HG03432 (cell line): ENCODE measurements at regions not wholly inside any gene's neighbourhood (a gene's known extent, or its start where the extent isn't known, plus 50 kb on each side); places are given as distances from the start of the nearest gene placed in this dataset.
"Not testable (repeated sequence)": the region's sequence is repeated elsewhere in the genome, so short reads cannot be mapped to it uniquely, and the experiment has no call there.

Source experiments
- ATAC-seq: cut with Tn5 transposase; IDR thresholded peaks from one replicate; pipeline ENCODE4 v1.9.1; 2021; ENCODE audit warnings: mild to moderate bottlenecking, moderate library complexity; ENCODE audit not compliant: unreplicated experiment

GRCh38 chr13:100787899-100788298 is 113.3 kb upstream of the TMTC4 start:
- ATAC-seq, result no peak

GRCh38 chr13:100776686-100777085 is 102.1 kb upstream of the TMTC4 start:
- ATAC-seq, result not testable (repeated sequence)

DNA sequence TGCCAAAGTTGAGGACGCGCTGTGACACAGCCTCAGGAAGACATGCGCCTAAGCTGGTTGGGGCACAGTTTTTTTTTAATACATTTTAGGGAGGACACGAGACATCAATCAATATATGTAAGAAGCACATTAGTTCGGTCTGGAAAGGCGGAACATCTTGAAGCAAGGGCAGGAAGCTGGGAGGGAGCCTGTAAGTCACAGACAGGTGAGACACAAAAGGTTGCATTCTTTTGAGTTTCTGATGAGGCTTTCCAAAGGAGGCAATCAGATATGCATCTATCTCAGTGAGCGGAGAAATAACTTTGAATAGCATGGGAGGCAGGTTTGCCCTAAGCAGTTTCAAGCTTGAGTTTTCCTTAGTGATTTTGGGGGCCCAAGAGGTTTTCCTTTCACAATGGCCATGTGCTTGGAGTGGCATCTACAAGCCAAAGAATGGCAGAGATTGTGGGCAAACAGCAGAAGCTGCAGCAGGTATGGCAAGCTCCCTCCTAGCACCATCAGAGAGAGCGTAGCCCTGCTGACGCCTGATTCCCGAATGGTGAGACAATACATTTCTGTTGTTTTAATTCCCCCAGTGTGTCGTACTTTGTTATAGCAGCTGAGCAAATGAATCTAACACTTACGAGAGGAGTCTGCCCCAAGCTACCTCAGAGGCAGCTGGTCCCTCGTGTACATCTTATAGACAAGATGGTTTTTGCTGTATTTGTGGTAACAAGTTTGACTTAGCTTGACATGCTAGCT is 99.5 kb upstream of the TMTC4 start:
- no peak for ATAC-seq

DNA sequence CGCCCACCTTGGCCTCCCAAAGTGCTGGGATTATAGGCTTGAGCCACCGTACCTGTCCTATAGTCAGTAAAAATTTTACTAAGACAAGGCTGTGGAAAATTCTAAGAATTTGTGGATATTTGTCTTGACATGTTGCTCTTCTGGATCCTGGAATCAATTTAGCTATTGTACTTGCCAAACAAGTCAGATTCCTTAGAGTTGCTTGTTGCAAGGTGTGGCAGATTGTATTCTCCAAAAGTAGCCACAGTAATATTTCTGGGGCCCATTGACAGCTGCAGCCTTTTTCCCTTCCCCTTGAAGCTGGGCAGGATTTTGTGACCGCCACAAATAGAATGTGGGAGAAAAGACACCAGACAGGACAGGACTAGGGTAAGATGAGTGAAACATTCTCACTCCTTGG is 98.8 kb upstream of the TMTC4 start:
- no peak for ATAC-seq

DNA sequence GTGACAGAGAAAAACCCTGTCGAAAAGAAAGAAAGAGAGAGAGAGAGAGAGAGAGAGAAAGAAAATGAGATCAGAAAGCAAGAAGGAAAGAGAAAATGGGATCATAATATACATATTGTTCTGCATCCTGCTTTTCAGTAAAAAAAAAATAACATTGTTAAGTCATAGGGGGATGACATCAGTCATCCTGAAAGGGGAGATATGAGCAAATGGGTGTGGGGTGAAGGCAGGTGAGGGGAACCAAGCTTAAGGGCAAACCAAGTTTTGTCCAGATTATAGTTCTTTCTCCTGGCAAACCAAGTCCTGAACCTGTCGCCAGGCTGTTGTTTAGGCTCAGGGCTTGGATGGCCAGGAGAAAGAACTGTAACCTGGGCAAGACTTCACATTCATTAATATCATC is 92.6 kb upstream of the TMTC4 start:
- no peak for ATAC-seq

DNA sequence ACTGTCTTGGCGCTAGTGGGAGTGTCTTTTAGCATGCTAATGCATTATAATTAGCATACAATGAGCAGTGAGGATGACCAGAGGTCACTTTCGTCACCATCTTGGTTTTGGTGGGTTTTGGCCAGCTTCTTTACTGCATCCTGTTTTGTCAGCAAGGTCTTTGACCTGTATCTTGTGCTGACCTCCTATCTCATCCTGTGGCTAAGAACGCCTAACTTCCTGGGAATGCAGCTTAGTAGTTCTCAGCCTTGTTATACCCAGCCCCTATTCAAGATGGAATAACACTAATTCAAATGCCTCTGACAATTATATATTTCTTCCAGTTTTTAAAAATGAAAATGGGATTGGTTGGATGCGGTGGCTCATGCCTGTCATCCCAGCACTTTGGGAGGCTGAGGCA is 92.0 kb upstream of the TMTC4 start:
- ATAC-seq, result not testable (repeated sequence)

DNA sequence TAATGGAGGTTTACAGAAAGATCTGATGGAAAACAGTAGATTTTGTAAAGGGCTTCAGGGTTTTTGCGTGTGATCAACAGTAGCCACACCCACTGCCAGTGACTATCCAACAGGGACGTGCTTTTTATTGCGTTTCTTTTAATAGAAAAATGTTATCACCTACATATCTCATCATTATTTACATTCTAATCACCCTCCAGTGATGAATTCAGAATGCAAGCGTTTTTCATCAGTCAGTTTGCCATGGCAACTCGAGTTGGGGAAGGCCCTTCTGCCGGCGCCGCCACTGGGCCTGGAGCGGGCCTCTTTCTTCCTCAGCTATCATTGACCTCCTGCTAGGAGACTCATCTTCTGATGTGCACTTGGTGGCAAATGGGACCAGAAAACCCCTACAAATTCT is 90.3 kb upstream of the TMTC4 start:
- ATAC-seq, result no peak

DNA sequence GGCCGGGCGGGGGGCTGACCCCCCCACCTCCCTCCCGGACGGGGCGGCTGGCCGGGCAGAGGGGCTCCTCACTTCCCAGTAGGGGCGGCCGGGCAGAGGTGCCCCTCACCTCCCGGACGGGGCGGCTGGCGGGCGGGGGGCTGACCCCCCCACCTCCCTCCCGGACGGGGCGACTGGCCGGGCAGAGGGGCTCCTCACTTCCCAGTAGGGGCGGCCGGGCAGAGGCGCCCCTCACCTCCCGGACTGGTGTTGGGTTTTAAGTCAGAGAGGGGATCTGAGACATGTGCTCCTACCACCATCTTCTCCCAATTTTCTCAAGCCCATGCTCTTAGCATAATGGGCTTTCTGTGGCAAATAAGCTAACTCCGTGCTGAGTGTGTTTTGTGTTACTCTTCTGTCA is 87.5 kb upstream of the TMTC4 start:
- not testable (repeated sequence) for ATAC-seq

GRCh38 chr13:100755891-100756290 is 81.3 kb upstream of the TMTC4 start:
- no peak for ATAC-seq

DNA sequence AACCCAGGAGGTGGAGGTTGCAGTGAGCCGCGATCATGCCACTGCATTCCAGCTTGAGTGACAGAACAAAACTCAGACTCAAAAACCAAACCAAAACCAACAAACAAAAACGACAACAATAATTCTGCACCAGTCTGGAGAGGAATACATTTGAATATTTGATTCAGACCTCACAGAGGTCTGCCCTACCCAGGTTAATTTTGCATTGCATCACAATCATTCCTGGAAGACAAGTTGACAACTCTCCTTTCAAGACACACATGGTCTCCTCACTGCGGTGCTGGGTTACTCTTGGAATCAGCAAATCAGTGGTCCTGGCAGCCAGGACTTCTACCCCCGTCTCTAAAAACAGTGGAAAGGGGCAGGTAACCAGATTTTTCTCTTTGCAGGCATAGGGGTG is 79.9 kb upstream of the TMTC4 start:
- no peak for ATAC-seq

DNA sequence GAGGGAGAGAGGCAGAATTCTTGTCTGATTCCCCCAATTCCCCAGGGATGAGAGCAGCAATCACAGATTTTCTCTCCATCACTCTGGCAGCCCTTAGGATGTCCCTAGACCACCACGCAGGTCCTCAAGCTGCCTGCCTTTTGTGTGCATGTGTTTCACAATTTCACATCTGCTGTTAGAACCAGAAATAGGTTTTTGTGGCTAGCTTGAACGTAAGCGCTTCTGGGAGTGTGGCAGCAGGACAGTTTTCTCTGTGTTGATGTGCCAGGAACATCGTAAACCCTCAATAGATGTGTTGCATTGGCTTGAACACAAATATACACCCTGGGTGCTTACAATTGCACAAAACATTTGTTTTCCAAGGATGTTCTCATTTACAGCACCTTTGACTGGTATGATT is 78.8 kb upstream of the TMTC4 start:
- ATAC-seq, result no peak

DNA sequence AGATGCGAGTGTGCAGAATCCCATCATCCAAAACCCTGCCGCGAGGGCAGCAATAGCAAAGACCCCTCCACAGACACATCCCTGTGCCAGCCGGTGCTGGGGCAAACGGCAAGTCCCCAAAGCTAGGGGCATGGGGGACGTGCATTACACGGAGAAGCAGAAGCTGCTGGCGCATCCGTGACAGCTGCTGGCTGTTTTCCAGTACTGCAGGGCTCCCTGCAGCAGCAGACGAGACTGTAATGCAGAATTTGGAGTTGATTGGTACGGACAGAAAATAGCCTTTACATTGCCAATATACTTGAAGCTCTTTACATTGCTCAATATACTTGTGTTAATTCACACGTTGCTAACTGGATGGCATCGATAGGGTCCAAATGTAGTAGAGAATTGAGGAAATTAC is 77.2 kb upstream of the TMTC4 start:
- ATAC-seq, result no peak

- no peak for ATAC-seq
Observed at GRCh38 chr13:100746953-100747683, 72.5 kb upstream of the TMTC4 start.

DNA sequence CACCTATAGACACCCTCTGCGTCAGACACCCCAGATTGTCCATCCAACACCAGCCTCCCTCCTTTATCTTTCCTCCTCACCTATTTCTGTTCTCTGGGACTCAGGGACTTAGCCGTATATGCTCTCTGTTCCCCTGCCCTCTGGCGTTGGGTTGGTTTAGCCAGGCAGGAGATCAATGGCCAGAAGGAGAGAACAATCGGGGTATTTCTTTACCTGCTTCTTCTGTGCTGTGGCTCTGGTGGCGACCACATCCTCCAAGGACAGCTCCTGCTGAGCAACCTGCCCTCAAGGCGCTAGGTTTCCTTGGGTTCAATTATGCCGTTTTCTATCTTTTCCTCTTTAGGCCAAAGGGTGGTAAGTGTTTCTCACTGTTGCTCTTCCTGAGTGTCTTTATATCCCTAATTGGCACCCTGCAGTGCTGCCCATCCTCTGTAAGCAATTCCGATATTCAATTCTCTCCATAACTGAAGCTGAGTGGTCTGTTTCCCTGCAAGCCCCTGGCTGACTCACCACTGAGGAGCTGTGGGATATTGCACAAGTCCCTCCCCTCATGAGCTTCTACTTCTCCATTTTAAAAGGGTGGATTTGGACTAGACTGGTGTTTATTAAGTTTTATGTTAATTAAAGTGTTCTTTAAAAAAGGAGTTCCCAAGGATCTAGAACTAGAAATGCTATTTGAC is 63.7 kb upstream of the TMTC4 start:
- ATAC-seq, result no peak

DNA sequence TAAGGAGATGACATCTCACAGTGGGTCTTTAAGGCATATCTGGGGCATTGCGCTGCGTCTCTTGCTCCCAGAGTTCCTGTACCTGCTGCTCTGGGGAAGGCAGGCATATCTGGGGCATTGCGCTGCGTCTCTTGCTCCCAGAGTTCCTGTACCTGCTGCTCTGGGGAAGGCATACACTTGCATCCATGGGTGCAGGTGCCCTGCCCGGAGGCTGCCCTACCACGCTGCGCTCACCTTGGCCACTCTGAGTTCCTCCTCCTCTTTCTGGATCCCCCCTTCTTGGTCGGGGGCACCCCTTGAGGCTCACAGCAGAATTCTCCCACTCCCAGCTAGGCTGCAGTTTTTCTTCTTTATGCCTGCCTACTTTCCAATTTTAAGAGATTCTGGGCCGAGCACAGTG is 60.9 kb upstream of the TMTC4 start:
- ATAC-seq, result no peak

DNA sequence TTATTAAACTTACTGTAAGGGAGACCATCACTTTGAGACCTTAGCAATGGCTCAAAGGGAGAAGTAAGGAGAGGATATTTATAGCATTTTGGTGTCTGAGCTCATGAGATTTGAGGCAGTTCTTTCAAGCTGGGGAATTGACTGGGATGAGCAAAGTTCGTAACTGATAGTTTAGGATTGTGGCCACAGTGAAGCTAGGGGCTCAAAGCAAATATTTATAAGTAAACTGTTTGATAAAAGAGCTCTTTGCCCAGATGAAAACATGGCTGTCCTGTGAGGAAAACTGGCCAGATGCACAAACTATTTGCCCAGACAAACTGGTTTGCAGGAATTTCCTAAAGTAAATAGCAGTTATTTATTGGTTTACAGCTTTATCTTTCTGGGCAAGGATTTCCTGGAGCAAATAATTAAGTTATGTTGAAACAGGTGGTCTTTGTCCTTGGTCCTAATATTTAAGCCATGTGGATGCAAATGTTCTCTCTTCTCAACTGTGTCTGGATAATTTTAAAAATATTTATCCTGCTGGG is 59.7 kb upstream of the TMTC4 start:
- no peak for ATAC-seq

GRCh38 chr13:100733261-100733660 is 58.7 kb upstream of the TMTC4 start:
- ATAC-seq, result no peak

DNA sequence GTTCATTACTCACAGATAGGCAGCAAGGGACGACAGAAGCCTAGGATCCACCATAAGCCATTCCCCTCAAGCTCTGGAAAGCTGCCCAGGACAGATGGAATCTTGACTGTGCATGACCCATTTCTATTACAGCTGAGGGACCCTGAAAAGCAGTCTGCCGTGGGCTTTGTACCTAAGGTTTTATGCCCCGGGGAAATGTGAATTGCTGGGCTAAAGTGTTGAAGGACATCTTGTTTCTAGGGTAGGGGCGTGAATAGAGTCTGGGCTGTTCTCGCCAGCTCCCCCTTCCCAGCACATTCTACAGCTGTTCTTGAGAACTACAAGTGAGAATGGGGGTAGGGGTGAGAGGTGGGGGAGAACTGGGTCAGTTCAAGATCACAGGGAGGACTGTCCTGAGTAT is 53.6 kb upstream of the TMTC4 start:
- no peak for ATAC-seq

- no peak for ATAC-seq
Observed at GRCh38 chr13:100725472-100725871, 50.9 kb upstream of the TMTC4 start.

DNA sequence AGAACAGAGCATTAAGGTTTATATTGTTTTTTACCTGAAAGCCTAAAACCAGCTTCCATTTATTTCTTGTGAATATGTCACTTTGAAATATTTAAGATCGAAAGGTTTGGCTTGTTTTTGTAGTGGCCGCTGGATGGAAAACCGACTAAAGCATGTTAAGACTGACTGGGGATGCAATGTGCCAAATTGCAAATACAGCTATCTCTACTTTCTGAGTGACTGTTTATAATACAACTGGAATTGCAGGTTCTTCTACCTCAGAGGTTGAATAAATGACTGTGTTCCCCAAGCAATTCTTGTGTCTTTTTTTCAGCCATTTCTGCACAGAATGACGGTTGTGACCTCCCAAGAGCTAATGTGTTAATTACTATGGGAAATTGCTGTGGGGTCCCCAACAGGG is 50.0 kb upstream of the TMTC4 start:
- no peak for ATAC-seq
